ENCODE measurements at regions not wholly inside any gene's neighbourhood (a gene's known extent, or its start where the extent isn't known, plus 50 kb on each side); places are given as distances from the start of the nearest gene placed in this dataset.

DNA sequence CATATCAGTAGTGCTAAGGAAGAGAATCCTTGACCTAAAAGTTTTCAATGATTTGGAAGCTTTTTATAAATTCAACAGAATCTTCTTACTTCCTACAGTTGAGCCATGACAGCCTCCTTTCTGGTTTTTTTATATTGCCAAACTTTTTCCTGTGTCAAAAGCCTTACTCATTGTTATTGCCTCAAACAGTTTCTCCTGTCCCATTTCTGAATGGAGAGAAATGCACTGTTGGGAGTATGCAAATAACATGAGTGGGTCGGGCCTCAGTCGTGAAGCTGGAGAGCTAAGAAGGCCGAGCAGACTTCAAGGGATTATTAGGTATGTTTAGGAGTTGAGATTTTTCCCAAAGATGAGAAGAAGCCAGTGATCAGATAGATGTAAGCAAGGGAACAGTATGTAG lies 766.4 kb upstream of the KLHL1 start:
- Histone ChIP-seq H3F3A (replicated peaks; ENCODE audit: insufficient read depth) (no peaks in the 10 kb centered on the region), H3K4me3 (ENCODE audit: low read depth in 2 of 2, low read length in 1 of 2) (no peak overlapping the region), H2AFZ (ENCODE audit: low read depth) (no peak overlapping the region), H3K27ac (ENCODE audit: low read depth in 2 of 2, low read length in 1 of 2) (no peak overlapping the region), H3K9ac (no peak overlapping the region), H4K20me1 (ENCODE audit: insufficient read depth) (no peaks in the 10 kb centered on the region), H3K4me1 (ENCODE audit: control insufficient read depth in 1 of 2, insufficient read depth in 2 of 2, low read depth in 1 of 2, low read length in 1 of 2) (no peaks in the 10 kb centered on the region; a peak in 1 of 4 replicates), H3K9me2 (no peaks in the 10 kb centered on the region), H3K4me2 (no peak overlapping the region), H3K36me3 (replicated peaks in 1 of 2; ENCODE audit: control insufficient read depth in 1 of 2, insufficient read depth in 2 of 2, low read length in 1 of 2) (no peaks in the 10 kb centered on the region), H3K27me3 (ENCODE audit: insufficient read depth) (no peaks in the 10 kb centered on the region), H3K9me3 (no peaks in the 10 kb centered on the region), H3K79me2 (ENCODE audit: insufficient read depth) (no peaks in the 10 kb centered on the region)
- no peak for TF ChIP-seq FOXJ3 (CRISPR knock-in tag; IDR thresholded peaks at IDR 0.05)
- POLR2A ChIA-PET = no interaction called here
- CTCF ChIA-PET = interaction anchor here (0.6 to 1.0 kb wide), 2 partner anchors 14 to 32 kb away, joined by 3 to 4 read pairs; no protein-coding TSS in a partner anchor
- WGBS (ENCODE audit: low lambda C conversion rate) = 58% methylated on average over 3 of the region's 3 CpGs
- DNase-seq = no peak

DNA sequence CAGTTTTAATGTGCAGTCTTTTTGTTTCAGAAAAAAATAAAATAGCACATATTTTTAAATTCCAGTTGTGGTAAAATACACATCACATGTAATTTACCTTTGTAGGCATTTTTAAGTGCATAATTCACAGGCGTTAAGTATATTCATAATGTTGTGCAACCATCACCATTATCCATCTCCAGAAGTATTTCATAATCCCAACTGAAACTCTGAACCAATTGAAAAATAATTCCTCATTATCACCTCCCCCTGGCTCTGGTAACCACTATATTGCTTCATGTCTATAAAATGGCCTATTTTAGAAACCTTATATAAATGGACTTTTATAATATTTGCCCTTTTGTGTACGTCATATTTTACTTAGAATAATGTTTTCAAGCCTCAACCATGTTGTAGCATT lies 756.5 kb upstream of the KLHL1 start:
- Histone ChIP-seq H4K20me1 (ENCODE audit: insufficient read depth) (no peaks in the 10 kb centered on the region), H3K9me2 (no peaks in the 10 kb centered on the region; the same call in 1 of the 2 replicates), H3K9ac (no peak overlapping the region), H3K9me3 (no peaks in the 10 kb centered on the region; the same call in 1 of the 2 replicates), H3K4me3 (ENCODE audit: low read depth in 2 of 2, low read length in 1 of 2) (no peak overlapping the region), H3F3A (replicated peaks; ENCODE audit: insufficient read depth) (no peaks in the 10 kb centered on the region), H3K79me2 (ENCODE audit: insufficient read depth) (no peaks in the 10 kb centered on the region), H3K4me2 (no peak overlapping the region), H3K4me1 (ENCODE audit: control insufficient read depth in 1 of 2, insufficient read depth in 2 of 2, low read depth in 1 of 2, low read length in 1 of 2) (no peaks in the 10 kb centered on the region), H2AFZ (ENCODE audit: low read depth) (no peak overlapping the region), H3K27me3 (ENCODE audit: insufficient read depth) (no peaks in the 10 kb centered on the region), H3K36me3 (replicated peaks in 1 of 2; ENCODE audit: control insufficient read depth in 1 of 2, insufficient read depth in 2 of 2, low read length in 1 of 2) (no peaks in the 10 kb centered on the region), H3K27ac (ENCODE audit: low read depth in 2 of 2, low read length in 1 of 2) (no peak overlapping the region)
- TF ChIP-seq POLR2AphosphoS5 (IDR thresholded peaks at IDR 0.05; ENCODE audit: low read depth, low read length) (no peak), TAF1 (IDR thresholded peaks at IDR 0.05; ENCODE audit: borderline replicate concordance, low read depth, low read length) (no peak), GABPA (IDR thresholded peaks at IDR 0.05; ENCODE audit: low read depth) (no peak), USF1 (IDR thresholded peaks at IDR 0.05; ENCODE audit: borderline replicate concordance, low read depth) (no peak), NFIC (IDR thresholded peaks at IDR 0.05; ENCODE audit: borderline replicate concordance) (no peak), RAD21 (IDR thresholded peaks at IDR 0.05; ENCODE audit: low read length) (no peak), FOSL2 (IDR thresholded peaks at IDR 0.05; ENCODE audit: borderline replicate concordance, low read depth) (no peak), YY1 (IDR thresholded peaks at IDR 0.05; ENCODE audit: low read depth) (no peak), CHD2 (IDR thresholded peaks at IDR 0.05; ENCODE audit: low read length, partially characterized antibody) (no peak), RXRA (IDR thresholded peaks at IDR 0.05; ENCODE audit: borderline replicate concordance, low read depth) (no peak), MEF2A (IDR thresholded peaks at IDR 0.05; ENCODE audit: borderline replicate concordance, low read depth) (no peak), RFX5 (IDR thresholded peaks at IDR 0.05; ENCODE audit: low read length) (no peak), TCF12 (IDR thresholded peaks at IDR 0.05) (no peak), GATA2 (CRISPR knock-in tag; IDR thresholded peaks at IDR 0.05) (no peak)
- TF ChIP-seq, protein P1, sequence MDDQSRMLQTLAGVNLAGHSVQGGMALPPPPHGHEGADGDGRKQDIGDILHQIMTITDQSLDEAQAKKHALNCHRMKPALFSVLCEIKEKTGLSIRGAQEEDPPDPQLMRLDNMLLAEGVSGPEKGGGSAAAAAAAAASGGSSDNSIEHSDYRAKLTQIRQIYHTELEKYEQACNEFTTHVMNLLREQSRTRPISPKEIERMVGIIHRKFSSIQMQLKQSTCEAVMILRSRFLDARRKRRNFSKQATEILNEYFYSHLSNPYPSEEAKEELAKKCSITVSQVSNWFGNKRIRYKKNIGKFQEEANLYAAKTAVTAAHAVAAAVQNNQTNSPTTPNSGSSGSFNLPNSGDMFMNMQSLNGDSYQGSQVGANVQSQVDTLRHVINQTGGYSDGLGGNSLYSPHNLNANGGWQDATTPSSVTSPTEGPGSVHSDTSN (IDR thresholded peaks at IDR 0.05) = no peak
- TF ChIP-seq, protein P2, sequence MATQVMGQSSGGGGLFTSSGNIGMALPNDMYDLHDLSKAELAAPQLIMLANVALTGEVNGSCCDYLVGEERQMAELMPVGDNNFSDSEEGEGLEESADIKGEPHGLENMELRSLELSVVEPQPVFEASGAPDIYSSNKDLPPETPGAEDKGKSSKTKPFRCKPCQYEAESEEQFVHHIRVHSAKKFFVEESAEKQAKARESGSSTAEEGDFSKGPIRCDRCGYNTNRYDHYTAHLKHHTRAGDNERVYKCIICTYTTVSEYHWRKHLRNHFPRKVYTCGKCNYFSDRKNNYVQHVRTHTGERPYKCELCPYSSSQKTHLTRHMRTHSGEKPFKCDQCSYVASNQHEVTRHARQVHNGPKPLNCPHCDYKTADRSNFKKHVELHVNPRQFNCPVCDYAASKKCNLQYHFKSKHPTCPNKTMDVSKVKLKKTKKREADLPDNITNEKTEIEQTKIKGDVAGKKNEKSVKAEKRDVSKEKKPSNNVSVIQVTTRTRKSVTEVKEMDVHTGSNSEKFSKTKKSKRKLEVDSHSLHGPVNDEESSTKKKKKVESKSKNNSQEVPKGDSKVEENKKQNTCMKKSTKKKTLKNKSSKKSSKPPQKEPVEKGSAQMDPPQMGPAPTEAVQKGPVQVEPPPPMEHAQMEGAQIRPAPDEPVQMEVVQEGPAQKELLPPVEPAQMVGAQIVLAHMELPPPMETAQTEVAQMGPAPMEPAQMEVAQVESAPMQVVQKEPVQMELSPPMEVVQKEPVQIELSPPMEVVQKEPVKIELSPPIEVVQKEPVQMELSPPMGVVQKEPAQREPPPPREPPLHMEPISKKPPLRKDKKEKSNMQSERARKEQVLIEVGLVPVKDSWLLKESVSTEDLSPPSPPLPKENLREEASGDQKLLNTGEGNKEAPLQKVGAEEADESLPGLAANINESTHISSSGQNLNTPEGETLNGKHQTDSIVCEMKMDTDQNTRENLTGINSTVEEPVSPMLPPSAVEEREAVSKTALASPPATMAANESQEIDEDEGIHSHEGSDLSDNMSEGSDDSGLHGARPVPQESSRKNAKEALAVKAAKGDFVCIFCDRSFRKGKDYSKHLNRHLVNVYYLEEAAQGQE (IDR thresholded peaks at IDR 0.05; ENCODE audit: low read depth, low read length) = no peak
- WGBS (ENCODE audit: low lambda C conversion rate) = 72% methylated on average over 2 of the region's 2 CpGs
- DNase-seq = no peak
- POLR2A ChIA-PET = no interaction called here
- CTCF ChIA-PET = no interaction called here
